Superior temporal gyrus (tissue), 1 donor: ENCODE measurements at regions not wholly inside any gene's neighbourhood (a gene's known extent, or its start where the extent isn't known, plus 50 kb on each side); places are given as distances from the start of the nearest gene placed in this dataset.
"Not testable (repeated sequence)": the region's sequence is repeated elsewhere in the genome, so short reads cannot be mapped to it uniquely, and the experiment has no call there.

Source experiments
- DNase-seq: peaks from one replicate; pipeline ENCODE4 v3.0.0-alpha.2; 2016; ENCODE audit errors: extremely low spot score

DNA sequence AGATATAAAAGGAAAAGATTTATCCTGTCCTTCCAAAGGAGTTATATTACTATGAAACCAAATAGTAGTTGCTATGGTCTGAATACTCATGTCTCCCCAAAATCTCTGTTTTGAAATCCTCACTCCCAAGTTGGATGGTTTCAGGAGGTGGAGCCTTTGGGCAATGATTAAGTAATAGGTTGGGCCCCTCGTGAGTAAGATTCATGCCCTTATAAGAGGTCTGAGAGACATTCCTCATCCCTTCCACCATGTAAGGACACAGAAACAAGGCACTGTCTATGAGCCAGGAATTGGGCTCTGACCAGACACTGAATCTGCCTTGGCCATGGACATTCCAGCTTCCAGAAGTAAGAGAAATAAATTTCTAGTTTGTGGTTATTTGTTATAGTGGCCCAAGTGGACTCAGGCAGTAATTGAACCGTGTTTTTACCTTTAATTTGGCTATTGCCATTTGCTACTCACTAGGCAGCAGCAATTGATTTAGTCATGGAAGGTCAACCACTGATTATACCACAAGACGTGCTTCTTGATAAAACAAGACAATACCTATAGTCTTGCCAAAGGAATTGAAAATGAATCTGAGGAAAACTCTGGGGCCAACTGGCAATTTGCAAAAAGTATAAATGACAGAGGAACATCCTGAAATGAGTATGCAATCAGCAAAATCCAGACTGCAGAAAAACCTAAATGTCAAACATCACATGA, 717.4 kb upstream of the SPRY2 start:
- DNase-seq, result no peak

DNA sequence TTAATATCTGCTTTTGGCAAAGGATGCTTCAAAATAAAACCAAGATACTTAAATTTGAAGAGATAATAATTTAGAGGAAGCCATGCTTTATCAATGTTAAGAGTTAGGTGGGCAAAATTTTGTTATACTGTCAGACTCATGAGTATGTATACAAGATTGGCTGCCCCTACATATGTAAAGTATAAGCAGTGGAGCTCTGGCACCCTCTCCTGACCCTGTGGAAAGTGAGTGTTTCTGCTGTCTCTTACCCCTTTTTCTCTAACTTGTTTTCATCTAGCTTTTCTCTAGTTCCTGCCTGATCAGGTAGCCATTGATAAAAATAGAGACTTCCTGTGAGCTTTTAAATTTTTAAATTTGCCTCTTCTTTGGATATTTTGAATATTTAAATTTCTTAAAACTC, 710.9 kb upstream of the SPRY2 start:
- no peak for DNase-seq

DNA sequence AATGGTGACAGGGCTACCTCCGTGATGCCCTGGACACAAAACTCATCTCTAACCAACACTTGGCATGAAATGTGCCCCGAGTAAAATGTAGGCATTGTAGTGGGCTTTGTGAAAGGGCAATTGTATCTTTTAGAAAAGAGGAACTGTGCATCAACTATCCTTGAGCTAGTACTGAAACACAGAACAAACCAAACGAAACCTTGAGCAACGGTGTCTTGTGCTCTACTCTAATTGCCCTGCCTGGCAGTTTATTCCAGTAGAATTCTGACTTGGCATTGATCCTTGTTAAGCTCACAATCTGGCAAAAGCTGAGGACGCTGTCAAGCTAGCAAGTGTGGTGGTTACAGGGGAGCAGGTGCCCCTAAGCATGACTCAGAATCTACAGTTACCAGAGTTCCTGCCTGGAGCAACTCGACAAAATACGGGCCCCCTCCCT, 707.1 kb upstream of the SPRY2 start:
- peak; percentile 83 for DNase-seq

DNA sequence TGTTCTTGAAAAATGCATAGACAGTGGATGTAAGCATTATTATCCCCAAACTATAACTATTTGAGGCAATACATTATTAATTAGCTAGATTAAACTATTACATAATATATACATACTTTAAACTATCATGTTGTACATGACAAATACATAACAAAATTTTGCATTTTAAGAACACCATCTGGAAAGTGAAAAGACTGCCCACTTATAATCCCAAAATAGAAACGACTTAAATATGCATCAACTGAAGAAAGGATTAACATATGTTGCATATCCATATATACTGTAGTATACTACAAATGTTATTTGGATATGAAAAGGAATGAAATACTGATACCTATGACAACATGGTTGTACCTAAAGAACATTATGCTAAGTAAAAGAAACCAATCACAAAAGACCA, 700.8 kb upstream of the SPRY2 start:
- DNase-seq, result no peak

DNA sequence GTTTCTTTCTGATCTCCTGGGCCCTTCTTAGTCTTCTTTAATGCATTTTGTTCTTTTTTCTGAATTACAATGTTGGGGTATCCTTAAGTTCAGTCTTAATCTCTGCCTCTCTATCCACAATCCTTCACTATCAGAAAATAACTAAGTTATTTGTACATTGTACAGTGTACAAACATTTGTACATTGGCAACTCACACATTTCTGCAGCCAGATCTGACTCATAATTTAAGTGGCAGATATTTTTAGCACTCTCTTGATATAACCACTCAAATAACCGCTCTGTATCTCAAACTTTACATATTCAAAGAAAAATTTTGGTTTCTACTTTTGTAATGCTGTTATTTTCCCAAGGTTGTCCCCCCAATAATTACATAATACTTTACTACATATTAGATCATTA, 691.1 kb upstream of the SPRY2 start:
- DNase-seq, result no peak

DNA sequence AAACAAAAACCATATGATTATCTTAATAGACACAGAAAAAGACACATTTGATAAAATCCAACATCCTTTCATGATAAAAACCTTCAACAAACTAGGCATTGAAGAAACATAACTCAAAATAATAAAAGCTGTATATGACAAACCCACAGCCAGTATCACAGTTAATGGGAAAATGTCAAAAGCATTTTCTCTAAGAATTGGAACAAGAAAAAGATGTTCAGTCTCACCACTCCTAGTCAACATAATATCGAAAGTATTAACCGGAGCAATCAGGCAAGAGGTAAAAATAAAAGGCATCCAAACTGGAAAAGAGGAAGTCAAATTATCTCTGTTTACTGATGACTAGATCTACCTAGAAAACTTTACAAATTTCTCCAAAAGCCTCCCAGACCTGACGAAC, 684.2 kb upstream of the SPRY2 start:
- DNase-seq, result no peak

DNA sequence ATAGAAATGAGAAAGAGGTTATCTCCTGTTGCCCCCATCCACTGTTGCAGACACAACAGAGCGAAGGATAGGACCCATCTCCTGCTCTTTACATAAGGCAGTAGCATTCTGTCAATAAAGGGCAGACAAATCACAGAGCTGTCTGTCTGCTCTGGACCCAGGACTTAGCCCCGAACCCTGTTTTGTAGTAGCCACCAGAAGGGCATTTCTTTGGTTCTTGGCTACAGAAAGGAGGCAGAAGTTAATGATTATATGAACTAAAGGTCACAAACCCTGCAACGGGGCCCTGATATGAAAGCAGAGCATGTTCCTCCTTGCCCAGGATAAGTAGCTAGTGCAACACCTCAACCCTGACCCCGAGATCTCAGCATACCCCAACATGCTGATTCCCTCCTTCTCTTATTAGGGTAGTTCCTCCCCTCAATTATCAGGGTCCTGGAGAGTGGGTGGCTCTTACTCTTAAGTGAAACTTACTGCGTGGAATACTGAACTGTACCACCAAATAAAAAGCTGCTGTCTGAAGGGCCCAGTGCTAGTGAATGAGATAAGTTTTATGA, 680.4 kb upstream of the SPRY2 start:
- no peak for DNase-seq

DNA sequence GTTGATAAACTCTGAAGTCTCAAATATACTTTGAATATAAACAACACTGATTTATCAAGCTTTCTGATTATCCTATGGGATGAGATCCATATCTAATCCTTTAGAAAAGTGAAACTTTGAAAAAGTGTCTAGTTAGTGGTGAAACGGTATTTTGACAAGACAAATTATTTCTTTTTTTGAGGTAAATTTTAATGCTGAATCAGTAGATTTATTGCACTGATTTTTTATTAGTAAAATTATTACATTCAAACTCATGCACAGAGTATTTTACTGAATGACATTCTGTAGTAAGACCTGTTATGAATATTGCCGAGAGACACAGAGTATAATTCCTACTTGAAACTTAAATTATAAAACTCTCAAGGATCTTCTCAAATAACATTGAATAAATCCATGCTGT, 679.1 kb upstream of the SPRY2 start:
- no peak for DNase-seq

DNA sequence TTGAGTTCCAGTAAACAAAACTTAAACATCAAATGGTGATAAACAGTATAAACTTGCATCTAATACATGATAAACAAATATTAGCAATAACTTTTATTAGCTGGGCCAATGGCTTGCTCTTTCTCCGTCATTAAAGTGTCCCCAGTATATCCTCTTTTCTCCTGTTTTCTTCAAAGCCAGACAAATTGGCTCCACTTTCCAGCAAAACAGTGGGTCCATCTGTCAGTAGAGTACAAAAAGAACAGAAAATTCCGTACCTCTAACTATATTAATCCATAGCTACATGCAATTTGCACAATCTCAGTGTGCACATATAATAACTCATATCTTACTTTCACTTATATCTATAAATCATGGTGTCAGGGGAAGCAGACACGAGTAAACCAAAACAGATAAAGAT, 678.0 kb upstream of the SPRY2 start:
- peak; percentile 20 for DNase-seq

DNA sequence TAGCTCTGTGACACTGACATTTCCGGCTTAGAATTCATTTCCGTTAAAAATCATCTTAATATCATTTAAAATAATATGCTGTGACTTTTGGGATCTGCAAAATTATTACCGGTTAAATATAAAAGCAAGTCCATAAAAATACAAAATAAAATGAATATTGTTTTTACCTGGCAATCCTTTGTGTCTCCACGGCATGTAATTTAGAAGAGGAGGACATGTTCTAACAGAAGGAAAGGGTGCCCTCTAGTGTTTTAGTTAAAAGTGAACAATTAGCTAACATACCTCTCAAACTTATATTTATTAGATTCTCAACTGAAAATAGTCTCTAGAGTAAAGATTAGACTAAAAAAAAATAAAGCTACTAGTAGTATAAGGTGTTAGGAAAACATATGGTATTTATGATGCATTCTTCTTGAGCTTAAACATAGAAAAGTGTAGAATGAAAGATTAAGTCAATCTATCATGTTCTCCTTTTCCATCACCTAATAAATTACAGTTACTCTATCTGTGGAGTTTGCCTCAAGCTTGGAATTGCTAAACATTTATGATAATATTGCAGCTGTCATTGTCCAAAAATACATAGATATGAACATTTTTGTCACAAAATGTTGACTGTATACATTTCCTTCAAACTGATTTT, 676.7 kb upstream of the SPRY2 start:
- DNase-seq, result peak; percentile 94

DNA sequence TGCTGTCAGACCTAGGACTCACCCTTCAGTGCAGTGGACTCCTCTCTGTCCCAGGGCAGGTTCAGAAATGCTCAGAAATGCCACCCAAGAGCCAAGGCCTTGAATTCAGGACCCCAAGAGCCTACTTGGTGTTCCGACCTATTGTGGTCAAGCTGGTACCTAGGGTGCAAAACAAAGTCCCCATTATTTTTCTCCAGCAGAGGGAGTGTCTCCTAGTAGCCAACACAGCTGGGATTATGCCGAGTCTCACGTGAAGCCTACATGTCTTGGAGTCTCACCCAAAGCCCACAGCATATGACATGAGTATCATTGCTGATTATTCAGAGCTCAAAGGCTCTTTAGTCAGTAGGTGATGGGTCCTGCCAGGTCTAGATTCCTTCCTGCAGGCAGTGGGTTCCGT, 671.1 kb upstream of the SPRY2 start:
- no peak for DNase-seq

DNA sequence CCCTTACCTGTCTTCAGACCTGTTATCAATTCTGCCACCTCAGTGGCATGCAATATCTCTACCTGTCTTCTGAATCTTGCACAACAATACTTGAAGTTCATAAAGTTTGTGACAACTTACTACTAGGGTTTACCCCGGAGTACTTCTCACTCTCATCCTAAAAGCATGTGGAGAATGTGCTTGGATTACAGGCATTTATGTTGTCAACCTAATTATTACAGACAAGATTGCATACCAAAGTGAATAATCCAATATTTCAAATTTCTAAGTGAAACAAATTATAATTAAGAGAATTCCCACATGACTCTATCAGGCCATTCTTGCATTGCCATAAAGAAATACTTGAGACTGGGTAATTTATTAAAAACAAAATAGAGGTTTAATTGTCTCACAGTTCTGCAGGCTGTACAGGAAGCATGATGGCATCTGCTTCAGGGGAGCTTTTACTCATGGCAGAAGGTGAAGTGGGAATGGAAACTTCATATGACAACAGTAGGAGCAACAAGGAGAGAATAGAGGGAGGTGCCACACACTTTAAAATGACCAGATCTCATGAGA, 661.0 kb upstream of the SPRY2 start:
- DNase-seq, result no peak

DNA sequence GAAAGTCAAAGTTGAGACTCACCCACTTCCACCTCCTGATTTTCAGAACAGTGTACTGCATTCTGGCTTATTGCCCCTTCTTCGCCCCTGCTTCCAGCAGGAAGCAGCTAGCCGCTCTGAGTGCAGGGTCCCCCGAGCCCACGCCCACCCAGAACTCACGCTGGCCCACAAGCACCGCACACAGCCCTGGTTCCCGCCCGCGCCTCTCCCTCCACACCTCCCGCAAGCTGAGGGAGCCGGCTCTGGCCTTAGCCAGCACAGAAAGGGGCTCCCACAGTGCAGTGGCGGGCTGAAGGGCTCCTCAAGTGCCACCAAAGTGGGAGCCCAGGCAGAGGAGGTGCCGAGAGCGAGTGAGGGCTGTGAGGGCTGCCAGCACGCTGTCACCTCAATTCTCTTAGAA, 657.7 kb upstream of the SPRY2 start:
- DNase-seq, result not testable (repeated sequence)

DNA sequence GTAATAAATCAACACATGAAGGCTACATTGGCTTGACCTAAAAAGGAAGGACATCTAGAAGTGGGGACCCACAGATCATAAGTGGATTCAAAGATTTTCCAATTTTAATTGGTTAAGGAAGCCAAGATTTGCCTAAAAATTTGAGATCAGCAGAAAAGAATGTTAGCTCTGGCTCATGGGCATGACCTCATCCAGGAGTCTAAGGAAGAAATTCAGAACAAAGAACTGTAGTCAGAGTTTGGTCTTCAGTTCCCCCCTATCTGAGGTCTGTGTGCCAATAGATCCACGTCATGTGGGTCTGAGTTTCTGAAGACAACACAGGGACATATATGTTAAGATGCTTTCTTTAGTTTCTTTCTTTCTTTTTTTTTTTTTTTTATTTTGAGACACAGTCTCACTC, 648.8 kb upstream of the SPRY2 start:
- no peak for DNase-seq

DNA sequence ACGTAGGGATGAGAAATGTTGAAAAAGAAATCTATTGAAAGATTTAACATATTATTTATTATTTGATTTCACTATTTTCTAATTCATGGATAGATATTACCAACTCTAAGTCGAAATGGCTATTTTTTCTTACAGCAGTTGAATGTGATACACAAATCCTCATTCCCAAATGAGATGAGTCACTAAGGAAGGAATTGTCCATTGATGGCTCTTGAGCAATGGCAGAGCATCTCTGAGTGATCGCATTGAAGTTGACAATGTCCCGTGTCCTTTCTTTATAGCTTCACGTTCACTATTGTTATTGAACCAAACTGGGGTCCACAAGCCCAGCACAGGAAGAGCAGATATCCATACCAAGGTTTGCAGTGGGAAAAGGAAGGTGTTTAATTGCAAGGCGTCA, 648.3 kb upstream of the SPRY2 start:
- no peak for DNase-seq

DNA sequence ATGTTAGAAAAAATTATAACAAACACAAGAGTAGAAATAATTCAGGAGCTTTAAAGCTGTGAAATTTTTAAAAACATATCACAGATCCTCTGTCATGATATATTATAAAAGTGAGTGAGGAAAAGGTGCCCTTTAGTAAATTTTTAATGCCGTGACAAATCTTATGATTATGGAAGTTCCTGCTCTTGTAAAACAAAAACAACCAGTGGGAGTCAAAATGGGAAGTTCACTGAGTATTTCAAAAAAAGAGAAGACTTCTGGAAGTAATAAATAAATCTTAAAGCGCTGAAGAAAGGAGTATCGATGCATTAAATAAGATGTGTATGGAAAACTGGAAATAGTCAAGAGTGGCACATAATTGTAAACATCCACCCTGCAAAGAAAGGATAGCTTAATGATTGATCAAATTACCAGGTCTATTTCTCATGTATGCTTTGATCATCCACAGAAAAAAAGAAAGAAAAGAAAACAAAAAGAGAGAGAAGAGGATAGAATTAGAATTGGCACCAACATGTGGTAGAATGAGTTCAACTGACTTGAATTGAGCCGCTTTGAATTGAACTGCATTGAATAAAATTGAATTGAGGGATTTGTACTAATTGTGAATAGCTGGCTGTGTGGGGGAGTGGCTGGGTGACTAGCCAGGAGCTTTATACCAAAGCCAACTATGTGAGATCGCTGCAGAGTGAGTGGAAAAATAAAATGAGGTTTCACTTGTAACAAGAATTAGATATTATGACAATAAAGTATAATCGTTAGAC, 647.6 kb upstream of the SPRY2 start:
- DNase-seq, result peak; percentile 57

DNA sequence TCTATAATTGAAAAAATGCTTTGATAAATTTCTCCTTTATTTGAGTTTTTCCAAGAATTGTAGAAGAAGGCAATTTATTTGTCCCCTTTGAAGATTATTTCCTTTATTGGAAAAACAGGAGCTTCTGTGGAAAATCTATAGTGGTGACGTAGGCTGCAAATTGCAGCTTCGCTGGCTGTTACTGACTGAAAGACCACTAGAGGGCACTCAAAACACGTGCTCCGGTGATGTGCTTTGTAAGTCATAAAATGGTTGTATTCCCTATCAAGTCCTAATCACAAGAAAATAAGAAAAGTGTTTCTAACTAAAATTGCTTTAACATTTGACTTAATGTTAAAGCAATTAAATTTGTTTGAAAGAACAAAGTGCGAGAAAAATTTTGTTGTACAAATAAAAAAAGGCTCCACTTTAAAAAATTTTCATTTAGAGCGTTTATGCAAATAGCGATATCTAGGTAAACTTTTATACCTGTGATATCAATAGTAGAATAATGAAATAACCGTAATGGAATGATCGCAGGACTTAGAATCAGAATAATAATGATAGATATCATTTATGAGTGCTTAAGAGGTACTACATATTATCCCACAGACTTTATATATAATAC, 638.2 kb upstream of the SPRY2 start:
- peak; percentile 91 for DNase-seq

DNA sequence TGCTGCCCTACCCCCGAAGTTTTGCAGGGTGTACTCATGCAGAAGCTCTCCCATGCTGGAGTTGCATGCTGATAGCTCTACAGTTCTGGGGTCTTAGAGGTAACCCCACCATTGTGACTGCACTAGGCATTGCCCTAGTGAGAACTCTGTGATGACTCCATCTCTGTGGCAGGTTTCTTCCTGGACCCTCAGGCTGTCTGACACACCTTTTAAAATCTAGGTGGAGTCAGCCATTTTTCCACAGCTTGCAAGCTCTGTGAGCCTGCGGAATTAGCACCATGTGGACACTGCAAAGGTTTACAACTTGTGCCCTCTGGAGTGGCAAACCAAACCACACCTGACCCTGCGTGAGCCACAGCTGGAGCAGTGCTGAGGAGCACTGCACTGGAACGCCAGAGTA, 636.2 kb upstream of the SPRY2 start:
- DNase-seq, result no peak

DNA sequence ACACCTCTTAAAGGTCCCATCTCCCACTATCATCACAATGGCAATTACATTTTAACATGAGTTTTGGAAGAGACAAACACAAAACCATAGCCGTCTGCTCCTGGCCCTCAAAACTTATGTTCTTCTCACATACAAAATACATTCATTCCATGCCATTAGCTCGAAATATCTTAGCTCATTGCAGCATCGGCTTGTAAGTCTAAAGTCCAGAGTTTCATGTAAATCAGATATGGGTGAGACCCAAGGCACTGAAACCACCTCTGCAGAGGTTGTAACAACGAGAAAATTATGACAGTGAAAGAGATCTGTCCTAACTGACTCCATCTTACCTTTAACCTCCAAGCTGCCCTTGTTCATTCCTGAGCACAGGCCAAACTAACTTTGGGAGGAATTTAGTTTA, 635.0 kb upstream of the SPRY2 start:
- DNase-seq, result no peak

DNA sequence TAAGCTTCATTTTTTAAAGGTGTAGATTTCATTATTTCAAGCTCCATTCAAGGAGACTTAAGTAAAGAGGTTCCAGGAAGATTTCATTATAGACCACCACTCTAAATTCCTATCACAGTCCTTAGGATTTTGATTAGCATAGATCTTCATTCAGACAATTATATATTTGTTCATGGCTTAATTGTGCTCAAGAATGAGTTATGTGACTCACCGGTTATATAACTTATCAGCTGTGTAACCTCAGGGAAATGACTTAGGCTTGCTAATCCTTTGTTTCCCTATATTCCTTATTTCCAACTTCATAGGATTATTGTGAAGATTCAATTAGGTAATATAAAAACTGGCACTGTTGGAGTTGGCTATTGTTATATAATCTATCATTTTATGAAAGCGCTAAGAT, 632.8 kb upstream of the SPRY2 start:
- DNase-seq, result no peak

DNA sequence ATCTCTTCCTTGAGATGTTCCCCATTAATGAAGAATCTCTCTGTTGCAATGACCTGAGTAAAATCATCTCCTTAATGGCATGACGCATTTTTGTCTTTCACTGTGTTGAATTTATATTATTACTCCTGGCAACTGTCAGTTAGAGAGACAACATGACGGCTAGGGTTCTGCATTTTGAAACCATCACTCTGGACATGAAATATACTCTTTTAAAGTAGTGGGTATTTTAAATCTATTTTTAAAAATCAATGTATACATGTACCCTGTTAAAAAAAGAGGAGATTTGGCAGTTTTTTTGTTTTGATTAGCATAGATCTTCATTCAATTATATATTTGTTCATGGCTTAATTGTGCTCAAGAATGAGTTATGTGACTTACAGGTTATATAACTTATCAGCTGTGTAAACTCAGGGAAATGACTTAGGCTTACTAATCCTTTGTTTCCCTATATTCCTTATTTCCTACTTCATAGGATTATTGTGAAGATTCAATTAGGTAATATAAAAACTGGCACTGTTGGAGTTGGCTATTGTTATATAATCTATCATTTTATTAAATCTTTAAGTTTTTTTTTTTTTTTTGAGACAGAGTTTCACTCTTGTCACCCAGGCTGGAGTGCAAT, 632.0 kb upstream of the SPRY2 start:
- no peak for DNase-seq

DNA sequence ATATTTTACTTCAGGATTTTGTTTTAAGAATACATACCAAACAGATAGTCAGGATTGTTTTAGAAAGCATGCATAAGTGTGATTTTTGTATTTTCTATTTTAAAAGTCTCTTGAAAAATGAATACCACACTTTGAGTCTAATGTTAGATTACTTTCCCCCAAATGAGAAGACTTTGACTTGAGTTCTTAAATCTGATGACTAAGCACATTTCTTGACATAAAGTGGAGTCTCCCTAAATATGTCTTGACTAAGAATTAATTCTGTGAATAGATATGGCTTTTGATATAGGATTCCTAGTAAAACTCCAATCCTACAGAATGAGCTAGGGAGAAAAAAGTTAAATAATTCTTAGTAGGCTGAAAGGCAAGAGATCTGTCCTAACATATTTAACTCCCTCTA, 624.2 kb upstream of the SPRY2 start:
- no peak for DNase-seq
